HEK293 (cell line): ENCODE measurements at regions not wholly inside any gene's neighbourhood (a gene's known extent, or its start where the extent isn't known, plus 50 kb on each side); places are given as distances from the start of the nearest gene placed in this dataset.

Source experiments
- CTCF ChIA-PET: fragments of 350-600 bp; formaldehyde crosslinking; extraction: SDS; loops from one replicate; lab custom pipeline; 2021; ENCODE audit warnings: antibody characterized with exemption; lab: Yijun Ruan, JAX
- POLR2A ChIA-PET: fragments of 300-600 bp; formaldehyde crosslinking; extraction: SDS; loops from one replicate; lab custom pipeline; 2020; ENCODE audit warnings: antibody characterized with exemption, inconsistent platforms; lab: Yijun Ruan, JAX
- H3K27ac ChIP-seq: fragments of 200-500 bp; sonication (Bioruptor generic); 2 replicates; pipeline ENCODE4 v1.5.1; 2014; ENCODE audit warnings: low read depth, low read length, control low read depth, inconsistent platforms; ENCODE audit errors: extremely low read depth
- H3K36me3 ChIP-seq, 2 experiments: fragments of 200-500 bp in 1 of 2; sonication (Bioruptor generic) in 1 of 2; 1 replicate in 1 of 2; 2 replicates in 1 of 2; pipeline ENCODE4 v1.5.1; 2014 to 2017; ENCODE audit warnings: inconsistent platforms in 2 of 2, low read length in 2 of 2; ENCODE audit not compliant: control insufficient read depth in 2 of 2, insufficient read depth in 1 of 2
- H3K4me1 ChIP-seq: fragments of 200-500 bp; sonication (Bioruptor generic); 2 replicates; pipeline ENCODE4 v1.5.1; 2014; ENCODE audit warnings: mild to moderate bottlenecking, low read length, inconsistent platforms; ENCODE audit not compliant: control insufficient read depth, insufficient read depth
- H3K4me3 ChIP-seq: 2 replicates; pipeline ENCODE4 v1.5.1; 2011; ENCODE audit warnings: low read depth, mild to moderate bottlenecking, control low read depth, low read length, moderate library complexity
- H3K9me3 ChIP-seq: fragments of 200-500 bp; sonication (Bioruptor generic); 2 replicates; pipeline ENCODE4 v1.5.1; 2014; ENCODE audit warnings: low read depth, low read length, inconsistent platforms; ENCODE audit not compliant: control insufficient read depth, insufficient read depth
- IKZF3 ChIP-seq: fragments of 450-650 bp; IDR thresholded peaks from 2 replicates; pipeline ENCODE4 v1.5.0; 2018; ENCODE audit warnings: missing biosample characterization, mild to moderate bottlenecking, missing genetic modification characterization, moderate library complexity
- MZF1 ChIP-seq: fragments of 450-650 bp; formaldehyde crosslinking; IDR thresholded peaks from 2 replicates; pipeline ENCODE4 v1.5.1; 2017; ENCODE audit warnings: missing biosample characterization, missing genetic modification characterization, borderline replicate concordance
- PBX3 ChIP-seq: sonication (generic); formaldehyde crosslinking; IDR thresholded peaks from 2 replicates; pipeline ENCODE4 v1.8.1; 2022; ENCODE audit warnings: mild to moderate bottlenecking, moderate library complexity, missing genetic modification reagents
- ZNF10 ChIP-seq: fragments of 450-650 bp; formaldehyde crosslinking; IDR thresholded peaks from 2 replicates; pipeline ENCODE4 v1.5.1; 2017; ENCODE audit warnings: missing biosample characterization, missing genetic modification characterization
- ZNF138 ChIP-seq: fragments of 450-650 bp; formaldehyde crosslinking; IDR thresholded peaks from 2 replicates; pipeline ENCODE4 v1.5.1; 2016; ENCODE audit warnings: missing biosample characterization, missing genetic modification characterization, borderline replicate concordance
- ZNF362 ChIP-seq: fragments of 450-650 bp; formaldehyde crosslinking; IDR thresholded peaks from 2 replicates; pipeline ENCODE4 v1.5.1; 2016; ENCODE audit warnings: missing biosample characterization, missing genetic modification characterization
- ZNF37A ChIP-seq: fragments of 450-650 bp; IDR thresholded peaks from 2 replicates; pipeline ENCODE4 v1.5.1; 2018; ENCODE audit warnings: missing biosample characterization, missing genetic modification characterization
- ZNF473 ChIP-seq: fragments of 450-650 bp; formaldehyde crosslinking; IDR thresholded peaks from 2 replicates; pipeline ENCODE4 v1.5.1; 2017; ENCODE audit warnings: missing biosample characterization, missing genetic modification characterization
- ZNF548 ChIP-seq: fragments of 450-650 bp; formaldehyde crosslinking; IDR thresholded peaks from 2 replicates; pipeline ENCODE4 v1.5.1; 2016; ENCODE audit warnings: missing biosample characterization, missing genetic modification characterization
- ZNF558 ChIP-seq: fragments of 450-650 bp; formaldehyde crosslinking; IDR thresholded peaks from 2 replicates; pipeline ENCODE4 v1.5.1; 2016; ENCODE audit warnings: missing biosample characterization, missing genetic modification characterization
- ZNF571 ChIP-seq: fragments of 450-650 bp; formaldehyde crosslinking; IDR thresholded peaks from 2 replicates; pipeline ENCODE4 v1.5.0; 2017; ENCODE audit warnings: missing biosample characterization, missing genetic modification characterization
- ZNF580 ChIP-seq: fragments of 450-650 bp; formaldehyde crosslinking; IDR thresholded peaks from 2 replicates; pipeline ENCODE4 v1.5.1; 2016; ENCODE audit warnings: missing biosample characterization, missing genetic modification characterization
- ZNF623 ChIP-seq: fragments of 450-650 bp; formaldehyde crosslinking; IDR thresholded peaks from 2 replicates; pipeline ENCODE4 v1.5.1; 2016; ENCODE audit warnings: missing biosample characterization, missing genetic modification characterization
- ZNF654 ChIP-seq: fragments of 450-650 bp; formaldehyde crosslinking; IDR thresholded peaks from 2 replicates; pipeline ENCODE4 v1.5.1; 2016; ENCODE audit warnings: low read depth, missing biosample characterization, missing genetic modification characterization
- ZNF768 ChIP-seq: fragments of 450-650 bp; formaldehyde crosslinking; IDR thresholded peaks from 2 replicates; pipeline ENCODE4 v1.5.1; 2018; ENCODE audit warnings: missing biosample characterization, mild to moderate bottlenecking, missing genetic modification characterization
- TF ChIP-seq, protein P1 (sequence below): fragments of 450-650 bp; formaldehyde crosslinking; IDR thresholded peaks from 2 replicates; pipeline ENCODE4 v1.5.1; 2016; ENCODE audit warnings: missing biosample characterization, missing genetic modification characterization
- TF ChIP-seq, protein P2 (sequence below): fragments of 450-650 bp; formaldehyde crosslinking; IDR thresholded peaks from 2 replicates; pipeline ENCODE4 v1.5.1; 2016; ENCODE audit warnings: missing biosample characterization, missing genetic modification characterization
- TF ChIP-seq, protein P3 (sequence below): fragments of 450-650 bp; formaldehyde crosslinking; IDR thresholded peaks from 2 replicates; pipeline ENCODE4 v1.5.1; 2016; ENCODE audit warnings: missing biosample characterization, missing genetic modification characterization
- TF ChIP-seq, protein P4 (sequence below): fragments of 450-650 bp; formaldehyde crosslinking; IDR thresholded peaks from 2 replicates; pipeline ENCODE4 v1.5.1; 2017; ENCODE audit warnings: missing biosample characterization, missing genetic modification characterization
- TF ChIP-seq, protein P5 (sequence below): fragments of 450-650 bp; formaldehyde crosslinking; IDR thresholded peaks from 2 replicates; pipeline ENCODE4; 2016; ENCODE audit warnings: missing biosample characterization, missing genetic modification characterization

DNA sequence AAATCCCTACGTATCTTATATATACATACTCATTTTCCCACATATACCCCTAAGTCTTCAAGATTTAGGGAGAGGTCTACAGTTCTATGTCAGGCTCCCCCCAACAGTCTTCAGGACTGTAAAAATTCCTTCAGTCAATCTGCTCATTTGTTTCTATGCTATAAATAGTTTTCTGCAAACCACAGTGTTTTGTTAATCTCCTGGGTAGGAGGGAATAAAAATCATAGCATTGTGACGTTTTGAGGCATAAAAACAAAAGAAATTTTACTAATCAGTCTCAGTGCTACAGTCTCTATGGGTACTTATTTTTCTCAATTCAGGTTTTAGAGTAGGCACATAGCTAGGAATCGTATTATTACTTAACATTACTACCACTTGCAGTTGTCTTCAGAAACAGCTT, 552.8 kb upstream of the LRRC4C start:
- Histone ChIP-seq H3K9me3 (no peaks in the 10 kb centered on the region), H3K27ac (no peak overlapping the region), H3K36me3 (no peaks in the 10 kb centered on the region)
- CTCF ChIA-PET, result interaction anchor here (0.5 kb wide), 1 partner anchor 511 kb away, joined by 3 read pairs; no protein-coding TSS in a partner anchor
- TF ChIP-seq ZNF10, result no peak
- TF ChIP-seq, protein P1, sequence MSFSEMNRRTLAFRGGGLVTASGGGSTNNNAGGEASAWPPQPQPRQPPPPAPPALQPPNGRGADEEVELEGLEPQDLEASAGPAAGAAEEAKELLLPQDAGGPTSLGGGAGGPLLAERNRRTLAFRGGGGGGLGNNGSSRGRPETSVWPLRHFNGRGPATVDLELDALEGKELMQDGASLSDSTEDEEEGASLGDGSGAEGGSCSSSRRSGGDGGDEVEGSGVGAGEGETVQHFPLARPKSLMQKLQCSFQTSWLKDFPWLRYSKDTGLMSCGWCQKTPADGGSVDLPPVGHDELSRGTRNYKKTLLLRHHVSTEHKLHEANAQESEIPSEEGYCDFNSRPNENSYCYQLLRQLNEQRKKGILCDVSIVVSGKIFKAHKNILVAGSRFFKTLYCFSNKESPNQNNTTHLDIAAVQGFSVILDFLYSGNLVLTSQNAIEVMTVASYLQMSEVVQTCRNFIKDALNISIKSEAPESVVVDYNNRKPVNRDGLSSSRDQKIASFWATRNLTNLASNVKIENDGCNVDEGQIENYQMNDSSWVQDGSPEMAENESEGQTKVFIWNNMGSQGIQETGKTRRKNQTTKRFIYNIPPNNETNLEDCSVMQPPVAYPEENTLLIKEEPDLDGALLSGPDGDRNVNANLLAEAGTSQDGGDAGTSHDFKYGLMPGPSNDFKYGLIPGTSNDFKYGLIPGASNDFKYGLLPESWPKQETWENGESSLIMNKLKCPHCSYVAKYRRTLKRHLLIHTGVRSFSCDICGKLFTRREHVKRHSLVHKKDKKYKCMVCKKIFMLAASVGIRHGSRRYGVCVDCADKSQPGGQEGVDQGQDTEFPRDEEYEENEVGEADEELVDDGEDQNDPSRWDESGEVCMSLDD (tag by site-specific recombination), result no peak
- TF ChIP-seq ZNF558, result no peak
- TF ChIP-seq ZNF362, result no peak
- no peak for TF ChIP-seq ZNF37A
- TF ChIP-seq ZNF473 (tag by site-specific recombination), result no peak
- TF ChIP-seq ZNF580 (tag by site-specific recombination), result no peak
- TF ChIP-seq IKZF3 (tag by site-specific recombination), result no peak
- TF ChIP-seq ZNF571 (tag by site-specific recombination), result no peak
- TF ChIP-seq, protein P2, sequence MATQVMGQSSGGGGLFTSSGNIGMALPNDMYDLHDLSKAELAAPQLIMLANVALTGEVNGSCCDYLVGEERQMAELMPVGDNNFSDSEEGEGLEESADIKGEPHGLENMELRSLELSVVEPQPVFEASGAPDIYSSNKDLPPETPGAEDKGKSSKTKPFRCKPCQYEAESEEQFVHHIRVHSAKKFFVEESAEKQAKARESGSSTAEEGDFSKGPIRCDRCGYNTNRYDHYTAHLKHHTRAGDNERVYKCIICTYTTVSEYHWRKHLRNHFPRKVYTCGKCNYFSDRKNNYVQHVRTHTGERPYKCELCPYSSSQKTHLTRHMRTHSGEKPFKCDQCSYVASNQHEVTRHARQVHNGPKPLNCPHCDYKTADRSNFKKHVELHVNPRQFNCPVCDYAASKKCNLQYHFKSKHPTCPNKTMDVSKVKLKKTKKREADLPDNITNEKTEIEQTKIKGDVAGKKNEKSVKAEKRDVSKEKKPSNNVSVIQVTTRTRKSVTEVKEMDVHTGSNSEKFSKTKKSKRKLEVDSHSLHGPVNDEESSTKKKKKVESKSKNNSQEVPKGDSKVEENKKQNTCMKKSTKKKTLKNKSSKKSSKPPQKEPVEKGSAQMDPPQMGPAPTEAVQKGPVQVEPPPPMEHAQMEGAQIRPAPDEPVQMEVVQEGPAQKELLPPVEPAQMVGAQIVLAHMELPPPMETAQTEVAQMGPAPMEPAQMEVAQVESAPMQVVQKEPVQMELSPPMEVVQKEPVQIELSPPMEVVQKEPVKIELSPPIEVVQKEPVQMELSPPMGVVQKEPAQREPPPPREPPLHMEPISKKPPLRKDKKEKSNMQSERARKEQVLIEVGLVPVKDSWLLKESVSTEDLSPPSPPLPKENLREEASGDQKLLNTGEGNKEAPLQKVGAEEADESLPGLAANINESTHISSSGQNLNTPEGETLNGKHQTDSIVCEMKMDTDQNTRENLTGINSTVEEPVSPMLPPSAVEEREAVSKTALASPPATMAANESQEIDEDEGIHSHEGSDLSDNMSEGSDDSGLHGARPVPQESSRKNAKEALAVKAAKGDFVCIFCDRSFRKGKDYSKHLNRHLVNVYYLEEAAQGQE, result no peak
- TF ChIP-seq ZNF768 (tag by site-specific recombination), result no peak
- no peak for TF ChIP-seq ZNF548
- TF ChIP-seq ZNF138 (tag by site-specific recombination), result no peak
- TF ChIP-seq MZF1 (tag by site-specific recombination), result no peak
- TF ChIP-seq, protein P3, sequence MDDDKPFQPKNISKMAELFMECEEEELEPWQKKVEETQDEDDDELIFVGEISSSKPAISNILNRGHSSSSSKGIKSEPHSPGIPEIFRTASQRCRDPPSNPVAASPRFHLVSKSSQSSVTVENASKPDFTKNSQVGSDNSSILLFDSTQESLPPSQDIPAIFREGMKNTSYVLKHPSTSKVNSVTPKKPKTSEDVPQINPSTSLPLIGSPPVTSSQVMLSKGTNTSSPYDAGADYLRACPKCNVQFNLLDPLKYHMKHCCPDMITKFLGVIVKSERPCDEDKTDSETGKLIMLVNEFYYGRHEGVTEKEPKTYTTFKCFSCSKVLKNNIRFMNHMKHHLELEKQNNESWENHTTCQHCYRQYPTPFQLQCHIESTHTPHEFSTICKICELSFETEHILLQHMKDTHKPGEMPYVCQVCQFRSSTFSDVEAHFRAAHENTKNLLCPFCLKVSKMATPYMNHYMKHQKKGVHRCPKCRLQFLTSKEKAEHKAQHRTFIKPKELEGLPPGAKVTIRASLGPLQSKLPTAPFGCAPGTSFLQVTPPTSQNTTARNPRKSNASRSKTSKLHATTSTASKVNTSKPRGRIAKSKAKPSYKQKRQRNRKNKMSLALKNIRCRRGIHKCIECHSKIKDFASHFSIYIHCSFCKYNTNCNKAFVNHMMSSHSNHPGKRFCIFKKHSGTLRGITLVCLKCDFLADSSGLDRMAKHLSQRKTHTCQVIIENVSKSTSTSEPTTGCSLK (tag by site-specific recombination), result no peak
- TF ChIP-seq, protein P4, sequence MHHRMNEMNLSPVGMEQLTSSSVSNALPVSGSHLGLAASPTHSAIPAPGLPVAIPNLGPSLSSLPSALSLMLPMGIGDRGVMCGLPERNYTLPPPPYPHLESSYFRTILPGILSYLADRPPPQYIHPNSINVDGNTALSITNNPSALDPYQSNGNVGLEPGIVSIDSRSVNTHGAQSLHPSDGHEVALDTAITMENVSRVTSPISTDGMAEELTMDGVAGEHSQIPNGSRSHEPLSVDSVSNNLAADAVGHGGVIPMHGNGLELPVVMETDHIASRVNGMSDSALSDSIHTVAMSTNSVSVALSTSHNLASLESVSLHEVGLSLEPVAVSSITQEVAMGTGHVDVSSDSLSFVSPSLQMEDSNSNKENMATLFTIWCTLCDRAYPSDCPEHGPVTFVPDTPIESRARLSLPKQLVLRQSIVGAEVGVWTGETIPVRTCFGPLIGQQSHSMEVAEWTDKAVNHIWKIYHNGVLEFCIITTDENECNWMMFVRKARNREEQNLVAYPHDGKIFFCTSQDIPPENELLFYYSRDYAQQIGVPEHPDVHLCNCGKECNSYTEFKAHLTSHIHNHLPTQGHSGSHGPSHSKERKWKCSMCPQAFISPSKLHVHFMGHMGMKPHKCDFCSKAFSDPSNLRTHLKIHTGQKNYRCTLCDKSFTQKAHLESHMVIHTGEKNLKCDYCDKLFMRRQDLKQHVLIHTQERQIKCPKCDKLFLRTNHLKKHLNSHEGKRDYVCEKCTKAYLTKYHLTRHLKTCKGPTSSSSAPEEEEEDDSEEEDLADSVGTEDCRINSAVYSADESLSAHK (tag by site-specific recombination), result no peak
- TF ChIP-seq ZNF654, result no peak
- TF ChIP-seq, protein P5, sequence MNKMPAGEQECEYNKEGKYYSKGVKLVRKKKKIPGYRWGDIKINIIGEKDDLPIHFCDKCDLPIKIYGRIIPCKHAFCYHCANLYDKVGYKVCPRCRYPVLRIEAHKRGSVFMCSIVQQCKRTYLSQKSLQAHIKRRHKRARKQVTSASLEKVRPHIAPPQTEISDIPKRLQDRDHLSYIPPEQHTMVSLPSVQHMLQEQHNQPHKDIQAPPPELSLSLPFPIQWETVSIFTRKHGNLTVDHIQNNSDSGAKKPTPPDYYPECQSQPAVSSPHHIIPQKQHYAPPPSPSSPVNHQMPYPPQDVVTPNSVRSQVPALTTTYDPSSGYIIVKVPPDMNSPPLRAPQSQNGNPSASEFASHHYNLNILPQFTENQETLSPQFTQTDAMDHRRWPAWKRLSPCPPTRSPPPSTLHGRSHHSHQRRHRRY (tag by site-specific recombination), result no peak
- no peak for TF ChIP-seq ZNF623 (tag by site-specific recombination)
- TF ChIP-seq PBX3 (CRISPR knock-in tag), result no peak
- TF ChIP-seq, all 188 proteins: peak for 0
- Histone ChIP-seq H3K4me3 (no peak overlapping the region), H3K4me1 (no peaks in the 10 kb centered on the region)
- POLR2A ChIA-PET, result no interaction called here
